ENCODE measurements at regions not wholly inside any gene's neighbourhood (a gene's known extent, or its start where the extent isn't known, plus 50 kb on each side); places are given as distances from the start of the nearest gene placed in this dataset.

GRCh38 chr1:184866991-184867788 is 107.1 kb downstream of the NIBAN1 start:
- peak overlapping the region in 1 of 2 donors; percentile 77 for H3K27ac ChIP-seq (ENCODE audit: low read depth in 1 of 2, low read length in 1 of 2)
- TF ChIP-seq CTCF (IDR thresholded peaks at IDR 0.05; ENCODE audit: control extremely low read depth, extremely low read depth): no peak
- ATAC-seq (ENCODE audit: insufficient read depth, low FRiP score) (peak; percentile 59), DNase-seq (no peak)
- no peaks in the 10 kb centered on the region for H3K9me3 ChIP-seq (ENCODE audit: control insufficient read depth in 4 of 4, insufficient read depth in 3 of 4, low read length in 3 of 4)
- no peak overlapping the region for H3K4me3 ChIP-seq
- H3K9ac ChIP-seq (ENCODE audit: insufficient read depth in 1 of 2, low read length in 2 of 2): no peak overlapping the region
- peaks cover 0 to 4% (median 0%) of the 10 kb centered on the region in 4 donors for H3K36me3 ChIP-seq (ENCODE audit: control insufficient read depth in 4 of 4, insufficient read depth in 4 of 4, low read length in 4 of 4)
- 29 to 40% methylated on average over 6 of the region's 6 CpGs for WGBS, 2 donors
- no peaks in the 10 kb centered on the region for H3K27me3 ChIP-seq (ENCODE audit: control insufficient read depth in 3 of 3, insufficient read depth in 3 of 3, low read length in 2 of 3)
- peaks cover 0 to 11% (median 0%) of the 10 kb centered on the region in 5 donors for H3K4me1 ChIP-seq (ENCODE audit: control insufficient read depth in 5 of 5, insufficient read depth in 5 of 5, low read length in 5 of 5)

DNA sequence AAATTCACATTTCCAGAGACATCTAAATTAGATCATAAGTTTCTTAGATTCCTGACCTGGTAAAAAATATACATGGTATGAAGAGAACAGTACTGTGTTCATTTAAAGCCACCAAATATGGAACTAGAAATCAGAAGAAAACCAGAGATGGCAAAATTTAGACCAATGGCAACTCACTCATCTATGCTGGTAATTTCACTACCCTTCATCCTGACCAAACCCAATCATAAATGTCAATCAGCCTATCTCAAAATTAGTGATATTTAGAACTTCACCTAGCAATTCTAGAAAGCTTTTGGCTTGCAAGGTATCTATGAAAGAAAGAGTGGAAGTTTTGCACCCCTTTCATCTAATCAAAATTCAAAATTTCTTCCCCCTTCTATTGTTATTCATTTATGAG is 107.7 kb downstream of the NIBAN1 start:
- Histone ChIP-seq H3K27me3 (ENCODE audit: control insufficient read depth in 3 of 3, insufficient read depth in 3 of 3, low read length in 2 of 3) (no peaks in the 10 kb centered on the region), H3K36me3 (ENCODE audit: control insufficient read depth in 4 of 4, insufficient read depth in 4 of 4, low read length in 4 of 4) (peaks cover 0 to 4% (median 0%) of the 10 kb centered on the region in 4 donors), H3K27ac (ENCODE audit: low read depth in 1 of 2, low read length in 1 of 2) (no peak overlapping the region), H3K9me3 (ENCODE audit: control insufficient read depth in 4 of 4, insufficient read depth in 3 of 4, low read length in 3 of 4) (no peaks in the 10 kb centered on the region), H3K4me1 (ENCODE audit: control insufficient read depth in 5 of 5, insufficient read depth in 5 of 5, low read length in 5 of 5) (peaks cover 0 to 11% (median 0%) of the 10 kb centered on the region in 5 donors), H3K9ac (ENCODE audit: insufficient read depth in 1 of 2, low read length in 2 of 2) (no peak overlapping the region), H3K4me3 (no peak overlapping the region)
- DNase-seq: no peak
- ATAC-seq (ENCODE audit: insufficient read depth, low FRiP score): no peak
- TF ChIP-seq CTCF (IDR thresholded peaks at IDR 0.05; ENCODE audit: control extremely low read depth, extremely low read depth): no peak

DNA sequence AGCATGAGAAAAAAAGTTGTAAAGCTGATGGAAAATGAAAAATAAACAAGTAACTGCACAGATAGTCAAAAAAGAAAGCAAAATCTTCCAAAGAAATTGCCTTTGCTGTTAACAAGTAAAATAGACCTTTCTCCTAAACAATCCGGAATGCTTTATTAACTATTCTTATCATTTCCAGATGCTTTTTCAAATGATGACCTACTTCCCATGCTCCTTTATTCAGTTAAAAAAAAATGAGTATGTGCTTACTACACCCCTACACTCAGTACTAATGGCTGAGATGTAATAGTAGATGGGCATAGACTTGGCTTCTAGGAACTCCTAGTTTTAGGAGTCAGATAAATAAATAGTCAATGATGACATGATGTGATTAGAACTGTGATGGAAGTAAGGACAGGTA is 108.5 kb downstream of the NIBAN1 start:
- WGBS, 2 donors: 90 to 97% methylated on average over 1 of the region's 1 CpG
- H3K36me3 ChIP-seq (ENCODE audit: control insufficient read depth in 4 of 4, insufficient read depth in 4 of 4, low read length in 4 of 4): peaks cover 0 to 4% (median 0%) of the 10 kb centered on the region in 4 donors
- DNase-seq (no peak), ATAC-seq (ENCODE audit: insufficient read depth, low FRiP score) (no peak)
- H3K9me3 ChIP-seq (ENCODE audit: control insufficient read depth in 4 of 4, insufficient read depth in 3 of 4, low read length in 3 of 4): no peaks in the 10 kb centered on the region
- no peak overlapping the region for H3K27ac ChIP-seq (ENCODE audit: low read depth in 1 of 2, low read length in 1 of 2)
- no peak overlapping the region for H3K4me3 ChIP-seq
- H3K4me1 ChIP-seq (ENCODE audit: control insufficient read depth in 5 of 5, insufficient read depth in 5 of 5, low read length in 5 of 5): peaks cover 0 to 13% (median 0%) of the 10 kb centered on the region in 5 donors
- H3K27me3 ChIP-seq (ENCODE audit: control insufficient read depth in 3 of 3, insufficient read depth in 3 of 3, low read length in 2 of 3): no peaks in the 10 kb centered on the region
- H3K9ac ChIP-seq (ENCODE audit: insufficient read depth in 1 of 2, low read length in 2 of 2): no peak overlapping the region
- TF ChIP-seq CTCF (IDR thresholded peaks at IDR 0.05; ENCODE audit: control extremely low read depth, extremely low read depth): no peak
